H54 (cell line): ENCODE measurements at regions not wholly inside any gene's neighbourhood (a gene's known extent, or its start where the extent isn't known, plus 50 kb on each side); places are given as distances from the start of the nearest gene placed in this dataset.

Experiments
- DNase-seq: peaks from one replicate; pipeline ENCODE4 v3.0.0; 2011; ENCODE audit warnings: low spot score, mixed read lengths; ENCODE audit not compliant: insufficient read length
- FAIRE-seq: peaks from 3 replicates; lab custom pipeline; 2011; peaks lifted over from hg19 to GRCh38; lab: Jason Lieb, UNC
- POLR2A ChIP-seq: IDR thresholded peaks from 2 replicates; pipeline ENCODE4 v1.6.1; 2011; ENCODE audit warnings: low read depth, mild to moderate bottlenecking, low read length

GRCh38 chr4:160772668-160773067 lies 1391.1 kb downstream of the FSTL5 start:
- FAIRE-seq, result no peak
- TF ChIP-seq POLR2A, result no peak
- no peak for DNase-seq

- no peak for TF ChIP-seq POLR2A
- DNase-seq (no peak), FAIRE-seq (no peak)
These were observed 1368.6 kb downstream of the FSTL5 start for GRCh38 chr4:160795216-160795615.

GRCh38 chr4:160808174-160808573 lies 1355.6 kb downstream of the FSTL5 start:
- no peak for DNase-seq
- TF ChIP-seq POLR2A, result no peak
- FAIRE-seq, result no peak

GRCh38 chr4:160809576-160809975 lies 1354.2 kb downstream of the FSTL5 start:
- FAIRE-seq, result no peak
- no peak for DNase-seq
- no peak for TF ChIP-seq POLR2A

- no peak for DNase-seq
- no peak for FAIRE-seq
- no peak for TF ChIP-seq POLR2A
These were observed 1353.4 kb downstream of the FSTL5 start for GRCh38 chr4:160810424-160810823.

GRCh38 chr4:160810941-160811340 lies 1352.9 kb downstream of the FSTL5 start:
- no peak for TF ChIP-seq POLR2A
- FAIRE-seq (no peak), DNase-seq (no peak)

- DNase-seq (no peak), FAIRE-seq (no peak)
- no peak for TF ChIP-seq POLR2A
These were observed 1351.8 kb downstream of the FSTL5 start for GRCh38 chr4:160811956-160812355.

- DNase-seq, result no peak
- TF ChIP-seq POLR2A, result no peak
- no peak for FAIRE-seq
These were observed 1349.1 kb downstream of the FSTL5 start for GRCh38 chr4:160814726-160815125.

- FAIRE-seq, result no peak
- no peak for DNase-seq
- no peak for TF ChIP-seq POLR2A
These were observed 1345.2 kb downstream of the FSTL5 start for GRCh38 chr4:160818571-160818970.

GRCh38 chr4:160819791-160820190 lies 1344.0 kb downstream of the FSTL5 start:
- DNase-seq, result no peak
- FAIRE-seq, result no peak
- TF ChIP-seq POLR2A, result no peak

GRCh38 chr4:160824481-160824880 lies 1339.3 kb downstream of the FSTL5 start:
- FAIRE-seq, result no peak
- no peak for TF ChIP-seq POLR2A
- no peak for DNase-seq

- FAIRE-seq (no peak), DNase-seq (no peak)
- no peak for TF ChIP-seq POLR2A
These were observed 1338.0 kb downstream of the FSTL5 start for GRCh38 chr4:160825644-160826338.

- TF ChIP-seq POLR2A, result no peak
- DNase-seq, result no peak
- FAIRE-seq, result no peak
These were observed 1337.5 kb downstream of the FSTL5 start for GRCh38 chr4:160826339-160826679.

GRCh38 chr4:160831165-160831922 lies 1332.5 kb downstream of the FSTL5 start:
- FAIRE-seq (no peak), DNase-seq (no peak)
- TF ChIP-seq POLR2A, result no peak

- FAIRE-seq (no peak), DNase-seq (no peak)
- TF ChIP-seq POLR2A, result no peak
These were observed 1328.0 kb downstream of the FSTL5 start for GRCh38 chr4:160835789-160836188.

- TF ChIP-seq POLR2A, result no peak
- no peak for DNase-seq
- FAIRE-seq, result no peak
These were observed 1327.4 kb downstream of the FSTL5 start for GRCh38 chr4:160836431-160836830.
